HepG2 (cell line): ENCODE measurements at regions not wholly inside any gene's neighbourhood (a gene's known extent, or its start where the extent isn't known, plus 50 kb on each side); places are given as distances from the start of the nearest gene placed in this dataset.

Experiments
- ARID2 ChIP-seq: sonication (generic); formaldehyde crosslinking; IDR thresholded peaks from 2 replicates; pipeline ENCODE4 v1.8.1; 2022; ENCODE audit warnings: mild to moderate bottlenecking, missing genetic modification reagents, borderline replicate concordance
- FOXP4 ChIP-seq: sonication (generic); formaldehyde crosslinking; IDR thresholded peaks from 2 replicates; pipeline ENCODE4 v1.4.0; 2020; ENCODE audit warnings: missing genetic modification reagents
- MTF1 ChIP-seq: sonication (generic); formaldehyde crosslinking; IDR thresholded peaks from 2 replicates; pipeline ENCODE4 v1.5.0; 2020; ENCODE audit warnings: missing genetic modification reagents
- POLR2AphosphoS5 ChIP-seq: IDR thresholded peaks from 2 replicates; pipeline ENCODE4 v1.6.1; 2012; ENCODE audit warnings: low read depth, low read length
- SKI ChIP-seq: fragments of 450-650 bp; IDR thresholded peaks from one replicate; pipeline ENCODE4 v1.6.1; 2018; ENCODE audit warnings: mild to moderate bottlenecking; ENCODE audit not compliant: partially characterized antibody
- ZNF790 ChIP-seq: sonication (generic); formaldehyde crosslinking; IDR thresholded peaks from 2 replicates; pipeline ENCODE4 v1.8.0; 2022; ENCODE audit warnings: missing genetic modification reagents, mild to moderate bottlenecking, borderline replicate concordance
- TF ChIP-seq, protein P1 (sequence below): sonication (generic); formaldehyde crosslinking; IDR thresholded peaks from 2 replicates; pipeline ENCODE4 v1.5.0; 2020; ENCODE audit warnings: mild to moderate bottlenecking, missing genetic modification reagents, moderate library complexity
- TF ChIP-seq, protein P2 (sequence below): sonication (generic); formaldehyde crosslinking; IDR thresholded peaks from 2 replicates; pipeline ENCODE4 v1.4.0; 2020; ENCODE audit warnings: missing genetic modification reagents

DNA sequence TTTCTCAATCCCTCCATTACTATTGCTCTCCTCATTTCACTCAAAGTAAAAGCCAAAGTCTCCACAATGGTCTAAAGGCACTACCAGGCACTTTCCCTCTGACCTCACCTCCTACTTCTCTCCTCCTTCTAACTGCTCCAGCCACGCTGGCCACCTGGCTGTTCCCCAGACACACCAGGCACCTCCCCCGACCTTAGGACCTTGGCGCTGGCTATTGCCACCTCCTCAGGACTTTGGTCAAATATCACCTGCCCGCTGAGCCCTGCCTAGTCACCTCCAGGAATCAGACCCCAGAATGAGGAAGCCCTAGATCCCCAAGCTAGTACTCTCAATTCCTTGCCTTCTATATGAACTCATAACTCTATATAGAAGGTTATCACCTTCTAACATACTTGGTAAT is 66.2 kb upstream of the STEAP1B start:
- TF ChIP-seq POLR2AphosphoS5, result no peak
- no peak for TF ChIP-seq MTF1
- TF ChIP-seq, protein P1, sequence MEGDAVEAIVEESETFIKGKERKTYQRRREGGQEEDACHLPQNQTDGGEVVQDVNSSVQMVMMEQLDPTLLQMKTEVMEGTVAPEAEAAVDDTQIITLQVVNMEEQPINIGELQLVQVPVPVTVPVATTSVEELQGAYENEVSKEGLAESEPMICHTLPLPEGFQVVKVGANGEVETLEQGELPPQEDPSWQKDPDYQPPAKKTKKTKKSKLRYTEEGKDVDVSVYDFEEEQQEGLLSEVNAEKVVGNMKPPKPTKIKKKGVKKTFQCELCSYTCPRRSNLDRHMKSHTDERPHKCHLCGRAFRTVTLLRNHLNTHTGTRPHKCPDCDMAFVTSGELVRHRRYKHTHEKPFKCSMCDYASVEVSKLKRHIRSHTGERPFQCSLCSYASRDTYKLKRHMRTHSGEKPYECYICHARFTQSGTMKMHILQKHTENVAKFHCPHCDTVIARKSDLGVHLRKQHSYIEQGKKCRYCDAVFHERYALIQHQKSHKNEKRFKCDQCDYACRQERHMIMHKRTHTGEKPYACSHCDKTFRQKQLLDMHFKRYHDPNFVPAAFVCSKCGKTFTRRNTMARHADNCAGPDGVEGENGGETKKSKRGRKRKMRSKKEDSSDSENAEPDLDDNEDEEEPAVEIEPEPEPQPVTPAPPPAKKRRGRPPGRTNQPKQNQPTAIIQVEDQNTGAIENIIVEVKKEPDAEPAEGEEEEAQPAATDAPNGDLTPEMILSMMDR (CRISPR knock-in tag), result no peak
- TF ChIP-seq SKI, result no peak
- no peak for TF ChIP-seq ARID2
- TF ChIP-seq, protein P2, sequence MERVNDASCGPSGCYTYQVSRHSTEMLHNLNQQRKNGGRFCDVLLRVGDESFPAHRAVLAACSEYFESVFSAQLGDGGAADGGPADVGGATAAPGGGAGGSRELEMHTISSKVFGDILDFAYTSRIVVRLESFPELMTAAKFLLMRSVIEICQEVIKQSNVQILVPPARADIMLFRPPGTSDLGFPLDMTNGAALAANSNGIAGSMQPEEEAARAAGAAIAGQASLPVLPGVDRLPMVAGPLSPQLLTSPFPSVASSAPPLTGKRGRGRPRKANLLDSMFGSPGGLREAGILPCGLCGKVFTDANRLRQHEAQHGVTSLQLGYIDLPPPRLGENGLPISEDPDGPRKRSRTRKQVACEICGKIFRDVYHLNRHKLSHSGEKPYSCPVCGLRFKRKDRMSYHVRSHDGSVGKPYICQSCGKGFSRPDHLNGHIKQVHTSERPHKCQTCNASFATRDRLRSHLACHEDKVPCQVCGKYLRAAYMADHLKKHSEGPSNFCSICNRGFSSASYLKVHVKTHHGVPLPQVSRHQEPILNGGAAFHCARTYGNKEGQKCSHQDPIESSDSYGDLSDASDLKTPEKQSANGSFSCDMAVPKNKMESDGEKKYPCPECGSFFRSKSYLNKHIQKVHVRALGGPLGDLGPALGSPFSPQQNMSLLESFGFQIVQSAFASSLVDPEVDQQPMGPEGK, result no peak
- TF ChIP-seq ZNF790 (CRISPR knock-in tag), result no peak
- no peak for TF ChIP-seq FOXP4
